Kasumi-1 (cell line): ENCODE measurements at regions not wholly inside any gene's neighbourhood (a gene's known extent, or its start where the extent isn't known, plus 50 kb on each side); places are given as distances from the start of the nearest gene placed in this dataset.
"Not testable (repeated sequence)": the region's sequence is repeated elsewhere in the genome, so short reads cannot be mapped to it uniquely, and the experiment has no call there.

ENCODE experiments used
- DNase-seq, 2 experiments: peaks; one replicate each; lab custom pipeline; 2025; lab: John Stamatoyannopoulos, UW

- no peak for DNase-seq
Measured at GRCh38 chr3:68676136-68676535, 256.2 kb downstream of the TAFA4 start.

GRCh38 chr3:68667346-68667745 is 265.0 kb downstream of the TAFA4 start:
- no peak for DNase-seq

DNA sequence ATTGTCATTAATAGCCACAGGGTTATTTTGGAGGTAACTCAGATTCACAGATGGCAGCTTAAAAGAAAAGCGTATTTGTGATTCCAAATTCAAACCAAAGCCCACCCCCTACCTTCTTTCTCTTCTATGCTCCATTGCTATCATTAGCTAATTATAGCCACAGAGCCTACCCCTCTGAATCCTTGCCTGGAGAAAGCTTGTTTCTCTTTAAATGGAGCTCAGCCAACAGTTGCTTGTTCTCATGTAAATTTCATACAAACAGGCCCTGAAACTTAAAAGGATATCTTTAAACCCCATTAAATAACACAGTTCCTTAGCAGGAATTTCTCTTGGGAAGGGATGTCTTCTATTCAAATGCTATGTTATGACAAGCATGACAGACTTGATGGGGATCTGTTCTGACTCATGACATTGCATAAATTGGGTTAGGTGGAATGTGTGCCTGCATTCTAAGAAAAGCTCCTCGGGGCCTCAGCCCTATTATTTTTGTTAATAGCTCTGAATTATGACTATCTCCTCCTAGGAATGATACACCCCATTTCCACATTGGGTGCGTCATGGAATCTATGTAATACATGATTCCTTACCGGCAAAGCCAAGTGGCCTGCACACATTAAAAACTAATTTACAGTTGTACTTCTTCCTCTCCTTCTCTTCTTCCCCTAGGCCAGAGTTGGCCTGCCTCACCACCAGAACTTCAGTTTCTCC is 265.8 kb downstream of the TAFA4 start:
- DNase-seq: no peak

GRCh38 chr3:68664276-68664675 is 268.1 kb downstream of the TAFA4 start:
- no peak for DNase-seq

DNA sequence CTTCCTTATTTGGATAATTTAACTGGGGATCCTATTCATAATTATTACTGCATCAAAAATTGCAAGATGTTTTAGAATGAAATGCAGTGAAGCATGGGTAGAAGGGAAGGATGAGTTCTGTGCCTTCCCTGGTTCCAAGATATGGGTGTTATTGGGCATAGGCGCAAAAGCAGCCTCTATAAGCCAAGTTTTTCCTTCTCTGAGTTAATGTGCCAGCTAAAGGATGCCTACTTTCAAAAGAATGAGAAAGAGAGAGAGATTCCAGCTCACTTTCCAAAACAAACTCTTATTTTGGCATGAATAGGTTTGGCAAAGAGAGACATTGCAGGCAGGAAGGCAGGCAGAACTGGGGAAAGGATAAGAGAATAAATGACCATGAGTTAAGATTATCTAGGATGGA is 270.2 kb downstream of the TAFA4 start:
- no peak for DNase-seq

DNA sequence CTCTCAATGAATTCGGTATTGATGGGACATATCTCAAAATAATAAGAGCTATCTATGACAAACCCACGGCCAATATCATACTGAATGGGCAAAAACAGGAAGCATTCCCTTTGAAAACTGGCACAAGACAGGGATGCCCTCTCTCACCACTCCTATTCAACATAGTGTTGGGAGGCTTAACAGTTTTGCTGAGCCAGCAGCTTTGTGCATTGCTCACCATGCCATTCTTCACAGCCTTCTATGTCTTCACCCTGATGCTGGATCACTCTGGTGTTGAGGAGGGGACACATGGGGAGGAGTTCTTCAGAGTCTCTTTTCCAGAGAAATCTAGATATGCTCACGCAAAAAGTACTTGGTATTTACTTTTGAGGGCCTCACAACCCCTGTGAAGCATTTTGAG is 281.7 kb downstream of the TAFA4 start:
- not testable (repeated sequence) for DNase-seq

DNA sequence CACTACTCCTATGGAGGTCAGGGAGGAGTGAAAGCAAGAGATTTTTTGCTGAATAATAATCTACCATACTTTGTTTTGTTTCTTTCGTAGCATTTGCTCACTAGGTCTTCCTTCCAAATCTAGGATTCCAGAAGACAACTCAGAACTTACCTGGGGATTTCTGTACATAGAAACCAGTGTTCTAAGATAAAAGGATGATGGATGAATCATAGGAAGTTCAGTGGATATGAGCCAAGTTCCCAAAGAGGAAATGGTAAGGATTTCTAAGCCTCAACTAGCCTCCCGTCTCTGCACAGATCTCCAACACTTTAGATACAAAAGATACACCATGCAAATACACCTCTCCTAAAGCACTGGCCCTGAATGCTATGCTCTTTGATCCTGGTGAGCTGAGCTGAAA is 283.9 kb downstream of the TAFA4 start:
- DNase-seq: no peak

DNA sequence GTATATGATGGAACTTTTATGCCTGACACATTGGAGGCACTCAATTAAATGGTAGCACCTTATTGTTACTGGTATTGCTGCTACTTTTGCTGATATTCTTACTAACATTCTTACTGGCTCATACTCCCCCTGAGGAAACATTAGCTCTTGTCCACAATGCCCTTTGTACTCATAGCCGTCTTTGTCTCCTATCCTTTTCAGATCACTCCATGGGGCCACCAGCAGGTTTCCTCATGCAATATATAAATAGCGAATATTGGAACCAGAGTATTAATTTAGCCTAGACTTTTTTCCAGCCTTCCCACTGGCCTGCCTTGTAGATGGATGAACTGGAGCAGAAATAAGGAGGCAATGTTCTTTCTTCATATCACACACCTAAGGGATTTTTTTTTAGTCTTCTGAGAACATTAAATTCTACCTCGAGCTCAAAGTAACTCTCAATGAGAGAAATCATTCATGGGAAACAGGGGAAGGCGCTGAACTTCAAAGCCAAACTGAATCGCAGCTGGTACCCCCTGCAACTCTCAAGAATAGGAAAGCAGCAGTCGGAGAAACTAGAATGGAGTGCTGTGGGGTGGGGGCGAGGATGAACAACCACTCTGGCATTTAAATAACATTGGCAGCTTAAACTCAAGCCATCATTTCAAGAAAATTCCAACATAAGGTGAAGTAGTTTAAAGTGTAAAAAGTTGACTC is 300.3 kb downstream of the TAFA4 start:
- DNase-seq: no peak

DNA sequence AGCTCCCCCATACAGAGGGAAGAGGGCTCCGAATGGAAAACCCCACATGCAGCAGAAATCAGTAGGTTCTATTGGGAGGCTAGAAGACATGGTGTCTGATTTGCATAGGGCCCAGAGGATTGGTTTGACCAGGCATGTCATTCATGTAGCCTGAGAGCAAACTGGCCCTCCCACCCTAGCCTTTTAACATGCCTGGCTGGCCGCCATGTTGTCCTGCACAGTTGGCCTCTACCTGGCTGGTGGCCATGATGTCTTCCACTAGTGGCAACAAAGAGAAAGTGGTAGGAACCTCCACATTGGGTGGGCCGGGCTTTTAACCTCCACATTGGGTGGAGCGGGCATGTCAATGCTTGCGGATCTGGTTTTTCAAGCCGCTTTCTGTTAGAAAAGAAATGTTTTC is 312.1 kb downstream of the TAFA4 start:
- DNase-seq: no peak

DNA sequence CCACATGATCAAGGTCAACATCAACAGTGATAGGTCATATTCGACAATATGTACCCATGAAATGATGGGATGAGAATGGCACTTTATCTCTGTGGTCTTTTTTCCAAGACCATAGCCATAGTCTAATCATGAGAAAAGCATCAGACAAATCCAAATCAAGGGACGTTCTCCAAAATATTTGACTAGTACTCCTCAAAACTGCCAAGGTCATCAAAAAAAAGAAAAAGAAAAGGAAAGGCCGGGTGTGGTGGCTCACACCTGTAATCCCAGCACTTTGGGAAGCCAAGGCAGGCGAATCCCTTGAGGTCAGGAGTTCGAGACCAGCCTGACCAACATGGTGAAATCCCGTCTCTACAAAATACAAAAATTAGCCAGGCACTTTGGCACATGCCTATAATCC is 318.3 kb downstream of the TAFA4 start:
- DNase-seq: no peak

GRCh38 chr3:68571321-68571720 is 361.0 kb downstream of the TAFA4 start:
- DNase-seq: no peak

DNA sequence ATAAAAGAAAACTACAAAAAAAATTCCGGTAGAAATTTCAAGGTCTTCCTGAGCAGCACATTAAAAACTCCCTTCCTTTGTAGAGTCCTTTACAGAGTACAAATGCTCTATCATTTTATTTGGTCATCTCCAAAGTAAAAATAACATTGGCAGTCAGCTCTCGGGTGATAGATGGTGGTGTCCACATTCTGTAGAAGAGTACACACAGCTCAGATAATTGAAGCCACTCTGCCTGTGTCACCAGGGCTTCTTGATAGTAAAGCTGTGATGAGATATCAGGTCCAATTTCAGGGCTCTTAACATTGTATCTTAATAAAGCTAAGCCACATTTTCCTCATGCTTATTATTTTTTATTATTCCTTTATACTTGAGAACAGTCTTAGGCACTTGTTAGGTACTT is 371.6 kb downstream of the TAFA4 start:
- DNase-seq: no peak

DNA sequence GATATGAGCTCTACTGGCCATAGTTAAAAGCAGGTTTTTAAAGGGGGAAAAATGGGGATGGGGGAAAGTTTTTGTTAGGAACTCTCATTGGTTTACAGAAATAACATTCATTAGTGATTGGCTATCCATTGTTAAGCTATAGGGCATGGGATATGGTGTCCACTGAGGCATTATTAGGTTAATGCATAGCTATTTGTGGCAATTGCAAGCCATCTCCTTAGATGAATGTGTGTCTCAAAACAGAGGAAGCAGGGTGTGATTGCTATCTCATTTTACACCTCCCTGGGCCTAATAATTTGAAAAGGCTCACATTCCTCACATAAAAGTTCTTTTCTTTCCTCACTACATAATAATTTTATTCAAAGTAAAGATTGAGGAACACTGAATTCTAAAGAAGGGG is 396.6 kb downstream of the TAFA4 start:
- DNase-seq: no peak

DNA sequence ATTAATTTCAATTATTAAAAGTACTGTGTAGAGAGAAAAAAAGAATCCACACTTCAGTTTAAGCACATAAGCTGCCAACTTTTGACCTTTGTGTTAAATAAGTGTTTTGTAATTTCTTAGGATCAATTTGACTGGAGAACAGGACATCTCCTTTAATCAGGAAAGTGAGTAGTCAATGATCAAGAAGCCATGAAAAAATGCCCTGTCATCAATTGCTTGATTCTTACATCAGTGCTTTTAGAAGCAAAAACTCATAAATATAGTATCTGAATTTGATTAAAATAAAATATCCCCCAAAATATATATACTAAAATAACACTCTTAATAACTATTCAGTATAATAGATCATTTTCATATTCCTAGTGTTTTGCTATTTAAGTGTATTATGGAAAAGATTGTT is 409.0 kb downstream of the TAFA4 start:
- DNase-seq: no peak

DNA sequence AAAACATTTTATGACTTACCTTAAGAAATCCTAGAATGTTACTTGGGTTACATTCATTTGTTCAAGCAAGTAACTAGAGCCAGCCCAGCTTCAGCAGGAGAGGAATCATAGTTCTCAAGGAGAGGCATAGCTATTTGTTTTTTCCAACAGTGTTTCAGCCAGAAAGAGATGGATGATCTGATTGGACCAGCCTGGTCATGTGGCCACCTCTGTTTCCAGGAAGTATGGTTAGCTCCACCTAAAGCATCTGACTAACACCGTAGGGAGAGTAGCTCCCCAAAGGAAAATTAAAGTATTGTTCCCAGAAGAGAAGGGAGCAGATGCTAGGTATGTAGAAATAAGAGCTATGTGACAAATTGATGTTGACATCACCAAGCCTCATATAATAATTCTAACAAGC is 417.1 kb downstream of the TAFA4 start:
- no peak for DNase-seq

GRCh38 chr3:68504201-68504600 is 428.1 kb downstream of the TAFA4 start:
- DNase-seq: no peak

- DNase-seq: not testable (repeated sequence)
Measured at GRCh38 chr3:68485845-68486244, 446.5 kb downstream of the TAFA4 start.

DNA sequence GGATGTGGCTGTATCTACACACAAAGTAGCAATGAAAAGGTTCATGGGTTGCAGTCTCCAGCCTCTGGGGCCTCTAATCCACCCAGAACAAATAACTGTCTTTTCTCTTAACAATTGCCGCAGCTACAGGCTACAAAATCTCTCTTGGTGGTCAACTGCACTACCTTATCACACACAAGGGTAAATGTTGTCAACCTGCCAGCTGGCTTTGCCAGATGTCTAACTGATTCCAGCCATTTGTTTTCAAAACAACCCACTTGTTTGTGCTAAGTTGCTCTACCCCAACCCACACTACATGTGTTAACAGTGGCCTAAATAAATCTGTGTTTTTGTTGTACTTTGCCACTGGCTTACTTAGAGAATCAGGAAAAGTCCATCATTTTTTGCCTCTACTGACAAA is 447.3 kb downstream of the TAFA4 start:
- no peak for DNase-seq

DNA sequence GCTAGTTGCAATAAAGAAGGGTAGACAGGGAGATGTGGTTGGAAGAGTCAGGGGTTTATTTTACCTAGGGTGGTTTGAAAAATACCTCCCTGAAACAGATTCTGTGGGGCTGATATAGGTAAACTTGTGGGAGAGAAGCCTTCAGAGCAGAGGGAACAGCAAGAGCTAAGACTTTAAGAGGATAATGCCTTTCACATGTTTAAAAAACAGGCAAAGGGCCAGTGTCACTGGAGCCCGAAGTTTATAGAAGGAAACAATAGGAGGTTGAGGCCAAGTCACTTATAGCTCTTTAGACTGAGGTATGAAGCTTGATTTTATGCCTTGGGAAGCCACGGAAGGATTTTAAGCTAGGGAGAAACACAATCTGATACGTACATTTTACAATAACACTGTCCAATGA is 448.7 kb downstream of the TAFA4 start:
- no peak for DNase-seq

DNA sequence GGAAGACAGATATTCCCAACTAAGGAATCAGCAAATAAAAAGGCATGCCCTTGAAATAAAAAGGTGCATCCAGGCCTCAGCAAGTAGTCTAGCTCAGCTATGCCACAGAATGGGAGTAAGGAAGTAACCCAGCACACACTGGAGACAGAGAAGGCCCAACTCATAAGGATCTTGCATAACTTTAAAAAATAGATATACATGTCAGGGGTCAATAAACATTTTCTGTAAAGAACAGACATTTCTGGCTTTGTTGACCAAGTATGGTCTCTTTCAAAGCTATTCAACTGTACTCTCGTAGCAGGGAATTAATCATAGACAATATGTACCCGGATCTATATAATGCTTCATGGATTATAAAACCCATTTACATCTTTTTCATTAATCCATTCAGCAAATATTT is 449.3 kb downstream of the TAFA4 start:
- no peak for DNase-seq

DNA sequence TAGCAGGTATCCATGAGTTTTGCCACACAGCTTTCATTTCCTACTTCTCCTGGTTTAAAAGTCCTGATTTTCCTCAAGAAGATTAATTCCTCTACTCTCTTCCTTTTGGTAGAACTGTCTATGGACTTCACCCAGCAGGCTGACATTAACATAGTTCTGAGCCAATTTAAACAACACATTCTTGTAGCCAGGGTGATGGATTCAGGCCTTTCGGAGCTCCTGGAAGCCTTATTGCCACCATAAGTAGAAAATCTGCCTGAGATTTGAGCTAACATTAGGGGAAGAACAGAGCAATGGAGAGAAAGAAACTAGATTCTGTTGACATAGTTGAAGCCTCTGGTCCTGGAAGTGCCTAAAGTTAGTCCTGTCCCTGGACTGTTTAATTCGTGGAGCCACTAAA is 449.8 kb downstream of the TAFA4 start:
- DNase-seq: no peak

DNA sequence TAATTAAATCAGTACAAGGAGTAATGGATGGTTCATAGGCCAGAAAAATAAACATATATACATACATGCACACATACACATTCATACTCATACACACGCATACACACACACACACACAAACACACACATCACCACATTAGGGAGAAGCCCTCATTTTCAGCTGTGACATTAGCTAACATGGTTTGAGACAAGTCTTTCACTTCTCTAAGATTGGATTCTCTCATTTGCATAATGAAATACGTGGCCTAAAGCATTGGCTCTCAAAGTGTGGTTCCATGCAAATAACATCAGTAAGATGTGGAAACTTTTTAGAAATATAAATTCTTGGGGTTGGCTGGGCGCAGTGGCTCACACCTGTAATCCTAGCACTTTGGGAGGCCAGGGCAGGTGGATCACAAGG is 452.6 kb downstream of the TAFA4 start:
- DNase-seq: no peak

DNA sequence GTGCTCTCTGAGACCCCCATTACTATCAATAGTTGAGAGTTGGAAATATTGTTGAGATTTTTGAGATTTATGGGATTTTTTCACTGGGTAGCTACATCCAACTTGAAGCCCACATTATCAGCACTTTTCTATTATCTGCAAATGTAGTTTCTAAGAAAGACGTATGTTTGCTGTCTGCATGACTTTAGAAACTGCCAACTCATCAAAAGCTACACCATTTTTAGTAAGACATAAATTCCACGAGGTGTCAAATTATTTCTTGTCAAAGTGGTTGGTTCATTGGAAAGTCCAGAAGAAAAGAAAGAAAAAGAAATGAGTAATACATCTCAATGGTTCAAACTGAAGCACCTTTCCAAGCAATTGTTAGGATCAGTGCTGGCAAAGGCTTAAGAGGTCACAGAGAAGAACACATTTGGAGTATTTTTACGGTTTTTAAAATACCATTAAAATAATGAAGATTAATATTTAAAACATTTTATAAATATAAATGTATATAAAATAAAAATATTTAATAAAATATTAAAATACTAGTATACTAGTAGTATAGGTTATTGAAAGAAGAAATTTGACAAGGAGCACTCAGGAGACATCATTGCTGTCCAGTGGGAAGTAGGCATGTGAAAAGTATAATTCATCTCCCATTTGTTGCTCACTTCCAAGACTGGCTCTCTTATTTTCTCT is 463.5 kb downstream of the TAFA4 start:
- DNase-seq: no peak
